GM12864 (cell line): ENCODE measurements at regions not wholly inside any gene's neighbourhood (a gene's known extent, or its start where the extent isn't known, plus 50 kb on each side); places are given as distances from the start of the nearest gene placed in this dataset.
"Not testable (repeated sequence)": the region's sequence is repeated elsewhere in the genome, so short reads cannot be mapped to it uniquely, and the experiment has no call there.

Source experiments
- DNase-seq: peaks from one replicate; pipeline ENCODE4 v3.0.0-alpha.2; 2011; ENCODE audit warnings: low read depth
- H3K4me3 ChIP-seq: 2 replicates; pipeline ENCODE4 v1.5.1; 2011; ENCODE audit warnings: mild to moderate bottlenecking, low read depth, low read length, control low read depth
- CTCF ChIP-seq: IDR thresholded peaks from 2 replicates; pipeline ENCODE4 v1.5.1; 2011; ENCODE audit warnings: low read depth, mild to moderate bottlenecking, moderate library complexity, low read length, control low read depth, inconsistent platforms; ENCODE audit errors: missing control alignments

- no peak for DNase-seq
- no peak overlapping the region for H3K4me3 ChIP-seq
- TF ChIP-seq CTCF, result no peak
Observed at GRCh38 chr17:63019138-63019873, 53.3 kb downstream of the TANC2 start.

GRCh38 chr17:63022567-63022966 is 56.5 kb downstream of the TANC2 start:
- no peak for TF ChIP-seq CTCF
- no peak overlapping the region for H3K4me3 ChIP-seq
- no peak for DNase-seq

GRCh38 chr17:63023049-63023448 is 57.0 kb downstream of the TANC2 start:
- DNase-seq, result no peak
- TF ChIP-seq CTCF, result no peak
- no peak overlapping the region for H3K4me3 ChIP-seq

- H3K4me3 ChIP-seq, result no peak overlapping the region
- no peak for DNase-seq
- TF ChIP-seq CTCF, result no peak
Observed at GRCh38 chr17:63024201-63024600, 58.2 kb downstream of the TANC2 start.

GRCh38 chr17:63024716-63025115 is 58.7 kb downstream of the TANC2 start:
- no peak for DNase-seq
- TF ChIP-seq CTCF, result no peak

GRCh38 chr17:63025637-63026036 is 59.6 kb downstream of the TANC2 start:
- not testable (repeated sequence) for DNase-seq

More at GRCh38 chr17:63024716-63025115, 58.7 kb downstream of the TANC2 start:
- no peak overlapping the region for H3K4me3 ChIP-seq

GRCh38 chr17:63029541-63029940 is 63.5 kb downstream of the TANC2 start:
- H3K4me3 ChIP-seq, result no peak overlapping the region
- TF ChIP-seq CTCF, result no peak
- DNase-seq, result no peak

More at GRCh38 chr17:63025637-63026036, 59.6 kb downstream of the TANC2 start:
- not testable (repeated sequence) for H3K4me3 ChIP-seq

- no peak overlapping the region for H3K4me3 ChIP-seq
- DNase-seq, result no peak
- no peak for TF ChIP-seq CTCF
Observed at GRCh38 chr17:63032142-63032541, 66.1 kb downstream of the TANC2 start.
